ENCODE measurements at regions not wholly inside any gene's neighbourhood (a gene's known extent, or its start where the extent isn't known, plus 50 kb on each side); places are given as distances from the start of the nearest gene placed in this dataset.

GRCh38 chr6:43950731-43951062, 176.6 kb downstream of the MRPL14 start:
- ChIA-PET POLR2A (no interaction called here), RAD21 (ENCODE audit: low non-redundant PET in 1 of 2, low total read pairs in 2 of 2, uncharacterized antibody in 2 of 2, unreplicated experiment in 2 of 2) (interaction anchor here in 1 of 2 experiments (1.2 kb wide), 1 partner anchor 95 kb away, joined by 5 read pairs; no protein-coding TSS in a partner anchor), CTCF (interaction anchor here (0.9 to 2.0 kb wide), 3 partner anchors 176 to 181 kb away, joined by 3 to 11 read pairs (median 4); partner anchors contain the start of gene VEGFA)
- Histone ChIP-seq H3K27ac (ENCODE audit: low read depth, low read length) (no peak overlapping the region), H2AFZ (ENCODE audit: low read depth, low read length, poor library complexity, severe bottlenecking) (no peak overlapping the region), H4K20me1 (ENCODE audit: insufficient read depth) (no peaks in the 10 kb centered on the region), H3K4me2 (ENCODE audit: low read length) (no peak overlapping the region), H3K4me1 (ENCODE audit: control insufficient read depth in 1 of 2, insufficient read depth in 2 of 2, low read length in 2 of 2) (no peaks in the 10 kb centered on the region), H3K36me3 (ENCODE audit: control insufficient read depth in 1 of 2, insufficient read depth in 2 of 2, low read length in 2 of 2) (no peaks in the 10 kb centered on the region), H3K79me2 (ENCODE audit: insufficient read depth, low read length) (no peaks in the 10 kb centered on the region), H3K4me3 (replicated peaks in 1 of 2; ENCODE audit: low read depth in 1 of 2, low read length in 2 of 2) (no peak overlapping the region), H3K9me2 (ENCODE audit: insufficient read depth) (no peaks in the 10 kb centered on the region), H3K27me3 (ENCODE audit: insufficient read depth, low read length) (no peaks in the 10 kb centered on the region), H3K9ac (ENCODE audit: low read length) (no peak overlapping the region), H3K9me3 (ENCODE audit: control insufficient read depth in 1 of 2, insufficient read depth in 1 of 2, low read depth in 1 of 2, low read length in 2 of 2) (no peaks in the 10 kb centered on the region)
- no peak for ATAC-seq
- BruUV-seq (replicated peaks) = no TSS peak
- no peak for DNase-seq (ENCODE audit: low read depth, low spot score)
- TF ChIP-seq EZH2phosphoT487 (IDR thresholded peaks at IDR 0.05; ENCODE audit: borderline replicate concordance) (no peak), POLR2AphosphoS5 (IDR thresholded peaks at IDR 0.05; ENCODE audit: low read depth, low read length) (no peak), POLR2A (IDR thresholded peaks at IDR 0.05; ENCODE audit: borderline replicate concordance, extremely low read depth, insufficient read depth, insufficient read length) (no peak), RAD21 (IDR thresholded peaks at IDR 0.05; ENCODE audit: low read depth) (no peak), FOSL1 (IDR thresholded peaks at IDR 0.05; ENCODE audit: low read depth) (no peak), ZBTB33 (IDR thresholded peaks at IDR 0.05; ENCODE audit: extremely low read depth, insufficient replicate concordance, low read length) (no peak), ATF3 (IDR thresholded peaks at IDR 0.05) (no peak), ELF1 (IDR thresholded peaks at IDR 0.05; ENCODE audit: borderline replicate concordance, low read depth) (no peak), CEBPB (IDR thresholded peaks at IDR 0.05; ENCODE audit: low read depth) (no peak), TCF7L2 (IDR thresholded peaks at IDR 0.05; ENCODE audit: borderline replicate concordance, extremely low read depth, insufficient read depth, insufficient read length) (no peak), JUND (IDR thresholded peaks at IDR 0.05) (no peak), ZFX (IDR thresholded peaks at IDR 0.05) (no peak), EZH2 (IDR thresholded peaks at IDR 0.05) (no peak), CBX3 (IDR thresholded peaks at IDR 0.05; ENCODE audit: low read depth) (no peak), YY1 (IDR thresholded peaks at IDR 0.05; ENCODE audit: extremely low read depth, insufficient replicate concordance, low read depth, low read length) (no peak), SIN3A (IDR thresholded peaks at IDR 0.05; ENCODE audit: low read depth) (no peak)
- intact Hi-C loops (cut with micrococcal nuclease) = loop anchor here (1.0 to 5.0 kb wide), 4 partner anchors 122 to 283 kb away; no protein-coding TSS in a partner anchor

Data from HCT116 (cell line).